MM.1S (cell line): ENCODE measurements at regions not wholly inside any gene's neighbourhood (a gene's known extent, or its start where the extent isn't known, plus 50 kb on each side); places are given as distances from the start of the nearest gene placed in this dataset.

Experiments
- DNase-seq: peaks from one replicate; pipeline ENCODE4 v3.0.0-alpha.2; 2015
- H2AFZ ChIP-seq: fragments of 300-600 bp; sonication (generic); 2 replicates; pipeline ENCODE4 v1.6.0; 2016; ENCODE audit warnings: antibody characterized with exemption, low read length
- H3F3A ChIP-seq: fragments of 300-600 bp; sonication (generic); 2 replicates; pipeline ENCODE4 v1.6.1; 2016; ENCODE audit warnings: mild to moderate bottlenecking, antibody characterized with exemption, low read length, moderate library complexity, mixed read lengths; ENCODE audit not compliant: insufficient read depth
- H3K27ac ChIP-seq: fragments of 300-600 bp; sonication (generic); 2 replicates; pipeline ENCODE4 v1.5.1; 2016; ENCODE audit warnings: mild to moderate bottlenecking, low read length
- H3K27me3 ChIP-seq: fragments of 300-600 bp; sonication (generic); replicated peaks from 2 replicates; pipeline ENCODE4 v1.6.0; 2016; ENCODE audit warnings: low read length; ENCODE audit not compliant: insufficient read depth
- H3K36me3 ChIP-seq: fragments of 300-600 bp; sonication (generic); replicated peaks from 2 replicates; pipeline ENCODE4 v1.6.1; 2016; ENCODE audit warnings: mild to moderate bottlenecking, low read length, mixed read lengths; ENCODE audit not compliant: insufficient read depth
- H3K4me1 ChIP-seq: fragments of 300-600 bp; sonication (generic); 2 replicates; pipeline ENCODE4 v1.6.1; 2016; ENCODE audit warnings: low read length, mixed read lengths
- H3K4me2 ChIP-seq: fragments of 300-600 bp; sonication (generic); 2 replicates; pipeline ENCODE4 v1.6.0; 2016; ENCODE audit warnings: low read depth, low read length
- H3K4me3 ChIP-seq: fragments of 300-600 bp; sonication (generic); 2 replicates; pipeline ENCODE4 v1.5.1; 2016; ENCODE audit warnings: low read length, mixed read lengths
- H3K79me2 ChIP-seq: fragments of 300-600 bp; sonication (generic); 2 replicates; pipeline ENCODE4 v1.6.1; 2016; ENCODE audit warnings: mixed run types, low read length, mixed read lengths
- H3K9ac ChIP-seq: fragments of 300-600 bp; sonication (generic); 2 replicates; pipeline ENCODE4 v1.6.1; 2016; ENCODE audit warnings: low read length, mixed read lengths
- H3K9me2 ChIP-seq: fragments of 300-600 bp; sonication (generic); replicated peaks from 2 replicates; pipeline ENCODE4 v1.6.1; 2016; ENCODE audit warnings: mild to moderate bottlenecking, low read length, mixed read lengths; ENCODE audit not compliant: insufficient read depth
- H3K9me3 ChIP-seq: fragments of 300-600 bp; sonication (generic); replicated peaks from 2 replicates; pipeline ENCODE4 v1.6.1; 2016; ENCODE audit warnings: mild to moderate bottlenecking, low read length, mixed read lengths; ENCODE audit not compliant: insufficient read depth
- H4K20me1 ChIP-seq: fragments of 300-600 bp; sonication (generic); 2 replicates; pipeline ENCODE4 v1.6.1; 2016; ENCODE audit warnings: mild to moderate bottlenecking, low read length, moderate library complexity, mixed read lengths; ENCODE audit not compliant: insufficient read depth
- CTCF ChIP-seq: fragments of 300-600 bp; sonication (generic); IDR thresholded peaks from 2 replicates; pipeline ENCODE4 v1.5.1; 2016; ENCODE audit warnings: antibody characterized with exemption, low read length, mixed read lengths
- EZH2 ChIP-seq: fragments of 300-600 bp; sonication (generic); optimal IDR thresholded peaks from 2 replicates; pipeline ENCODE3; 2017; ENCODE audit warnings: low read depth, mild to moderate bottlenecking, antibody characterized with exemption, low read length, mixed read lengths
- EZH2phosphoT487 ChIP-seq: fragments of 300-600 bp; sonication (generic); IDR thresholded peaks from 2 replicates; pipeline ENCODE4 v1.6.1; 2018; ENCODE audit warnings: antibody characterized with exemption, low read length

GRCh38 chr10:60480865-60481563 lies 91.3 kb upstream of the ANK3 start:
- Histone ChIP-seq H3K27ac (no peak overlapping the region), H4K20me1 (no peaks in the 10 kb centered on the region), H3K9me3 (no peaks in the 10 kb centered on the region), H3K27me3 (no peaks in the 10 kb centered on the region), H3F3A (peaks cover 12% of the 10 kb centered on the region), H3K4me1 (peaks cover 16% of the 10 kb centered on the region), H3K9ac (no peak overlapping the region), H3K79me2 (no peaks in the 10 kb centered on the region), H3K4me3 (no peak overlapping the region), H3K36me3 (no peaks in the 10 kb centered on the region), H2AFZ (no peak overlapping the region), H3K4me2 (no peak overlapping the region), H3K9me2 (no peaks in the 10 kb centered on the region)
- no peak for DNase-seq
- TF ChIP-seq CTCF (no peak), EZH2 (no peak), EZH2phosphoT487 (no peak)

- Histone ChIP-seq H3K4me2 (peak overlapping the region; percentile 31; the same call in 1 of the 2 replicates), H4K20me1 (no peaks in the 10 kb centered on the region), H3F3A (peaks cover 12% of the 10 kb centered on the region), H2AFZ (0 out of 2 replicates have a peak overlapping the region, but pooled peaks have one; percentile 24), H3K27me3 (no peaks in the 10 kb centered on the region), H3K9me2 (no peaks in the 10 kb centered on the region), H3K79me2 (no peaks in the 10 kb centered on the region), H3K4me1 (peaks cover 16% of the 10 kb centered on the region), H3K27ac (peak overlapping the region; percentile 55; the same call in 1 of the 2 replicates), H3K9ac (no peak overlapping the region), H3K9me3 (no peaks in the 10 kb centered on the region), H3K4me3 (no peak overlapping the region), H3K36me3 (no peaks in the 10 kb centered on the region)
- peak; percentile 85 for DNase-seq
- TF ChIP-seq EZH2phosphoT487 = no peak
- no peak for TF ChIP-seq EZH2
- TF ChIP-seq CTCF = no peak
These were observed 89.8 kb upstream of the ANK3 start for GRCh38 chr10:60479305-60480020.

- Histone ChIP-seq H3K27ac (no peak overlapping the region), H3K9me2 (no peaks in the 10 kb centered on the region), H3K4me1 (peaks cover 16% of the 10 kb centered on the region), H3K36me3 (no peaks in the 10 kb centered on the region), H3K27me3 (no peaks in the 10 kb centered on the region), H3K4me2 (no peak overlapping the region), H3F3A (peaks cover 12% of the 10 kb centered on the region), H2AFZ (no peak overlapping the region), H3K9ac (no peak overlapping the region), H3K79me2 (no peaks in the 10 kb centered on the region), H3K9me3 (no peaks in the 10 kb centered on the region), H3K4me3 (no peak overlapping the region), H4K20me1 (no peaks in the 10 kb centered on the region)
- TF ChIP-seq EZH2phosphoT487 (no peak), CTCF (no peak), EZH2 (no peak)
- no peak for DNase-seq
These were observed 86.8 kb upstream of the ANK3 start for GRCh38 chr10:60476451-60476850.
